ENCODE measurements at regions not wholly inside any gene's neighbourhood (a gene's known extent, or its start where the extent isn't known, plus 50 kb on each side); places are given as distances from the start of the nearest gene placed in this dataset.

GRCh38 chr10:2631557-2632205 is 435.7 kb upstream of the PFKP start:
- Histone ChIP-seq H2BK15ac (ENCODE audit: low read depth, low read length) (no peak overlapping the region), H3K27me3 (ENCODE audit: insufficient read depth, low read length) (no peaks in the 10 kb centered on the region), H3K4me2 (ENCODE audit: insufficient read depth, insufficient read length, low read length) (no peak overlapping the region), H4K8ac (replicated peaks; ENCODE audit: insufficient read length, low read depth, low read length) (no peak overlapping the region), H3K9ac (ENCODE audit: extremely low read depth, insufficient read length, low read length) (no peak overlapping the region), H4K5ac (ENCODE audit: insufficient read length, low read depth, low read length) (no peak overlapping the region), H3K56ac (ENCODE audit: insufficient read length, low read depth, low read length) (no peak overlapping the region), H3K4me1 (ENCODE audit: insufficient read depth, low read length) (peaks cover 6% of the 10 kb centered on the region; the same call in 1 of the 2 replicates), H3T11ph (ENCODE audit: low read length) (no peak overlapping the region), H3K79me2 (ENCODE audit: insufficient read depth, low read length) (no peaks in the 10 kb centered on the region), H2BK20ac (ENCODE audit: low read depth, low read length, poor library complexity, severe bottlenecking) (no peak overlapping the region), H3K23me2 (ENCODE audit: insufficient read length, low read depth, low read length, poor library complexity, severe bottlenecking) (no peaks in the 10 kb centered on the region), H2AFZ (ENCODE audit: low read length) (no peak overlapping the region), H2AK5ac (ENCODE audit: insufficient read length, low read length) (no peak overlapping the region), H2BK12ac (ENCODE audit: insufficient read length, low read depth, low read length) (no peak overlapping the region), H3K14ac (ENCODE audit: insufficient read depth, low read length) (no peak overlapping the region), H3K79me1 (ENCODE audit: insufficient read depth, low read depth, low read length, poor library complexity, severe bottlenecking) (no peaks in the 10 kb centered on the region), H3K9me3 (ENCODE audit: control insufficient read depth, low read depth, low read length) (no peaks in the 10 kb centered on the region), H3K18ac (ENCODE audit: insufficient read length, low read depth, low read length) (no peak overlapping the region), H4K20me1 (ENCODE audit: control insufficient read depth, insufficient read depth, insufficient read length) (no peaks in the 10 kb centered on the region), H2BK120ac (ENCODE audit: low read depth, low read length, poor library complexity, severe bottlenecking) (no peak overlapping the region), H4K91ac (ENCODE audit: insufficient read length, low read depth, low read length) (no peak overlapping the region), H3K27ac (ENCODE audit: insufficient read length, low read depth, low read length) (no peak overlapping the region), H2BK5ac (ENCODE audit: insufficient read length, low read length) (no peak overlapping the region), H3K4ac (ENCODE audit: low read depth, low read length) (no peak overlapping the region), H3K23ac (ENCODE audit: insufficient read length, low read depth, low read length) (no peak overlapping the region)
- Mint-ChIP-seq H3K4me3 (no peak overlapping the region), H3K4me1 (peaks cover under 1 to 10% of the 10 kb centered on the region in 2 experiments; a peak in 2 of 4 replicates), H3K36me3 (ENCODE audit: insufficient read depth in 1 of 3, low read depth in 3 of 3) (no peaks in the 10 kb centered on the region), H3K27ac (no peak overlapping the region), H3K9me3 (no peaks in the 10 kb centered on the region; a peak in 1 of 5 replicates), H3K27me3 (ENCODE audit: low read depth) (no peaks in the 10 kb centered on the region)
- no CpG with 5 or more reads among the region's 11 CpGs for WGBS (ENCODE audit: extremely low coverage, insufficient read length, low lambda C conversion rate)
- no peak for DNase-seq
- TF ChIP-seq CTCF (conservative IDR thresholded peaks at IDR 0.05): no peak
